Epithelial cell of esophagus (primary cell): ENCODE measurements at regions not wholly inside any gene's neighbourhood (a gene's known extent, or its start where the extent isn't known, plus 50 kb on each side); places are given as distances from the start of the nearest gene placed in this dataset.
A peak's percentile ranks its signal among the peaks of the same experiment; 100 is the strongest.

Source experiments
- DNase-seq: peaks from one replicate; pipeline ENCODE4 v3.0.0; 2010; ENCODE audit warnings: low read depth
- H3K4me3 ChIP-seq: 2 replicates; pipeline ENCODE4 v1.5.1; 2011; ENCODE audit warnings: mild to moderate bottlenecking, low read length, control low read depth
- CTCF ChIP-seq: IDR thresholded peaks from 2 replicates; pipeline ENCODE4 v1.5.1; 2011; ENCODE audit warnings: low read depth, mild to moderate bottlenecking, low read length, control low read depth, inconsistent platforms; ENCODE audit not compliant: insufficient read depth; ENCODE audit errors: missing control alignments

GRCh38 chr16:79363484-79363883, 237.1 kb downstream of the MAF start:
- DNase-seq: no peak
- no peak overlapping the region for H3K4me3 ChIP-seq
- no peak for TF ChIP-seq CTCF

- no peak overlapping the region for H3K4me3 ChIP-seq
- no peak for TF ChIP-seq CTCF
- DNase-seq: no peak
Measured at GRCh38 chr16:79363035-79363434, 237.5 kb downstream of the MAF start.

- TF ChIP-seq CTCF: no peak
- DNase-seq: no peak
- no peak overlapping the region for H3K4me3 ChIP-seq
Measured at GRCh38 chr16:79362300-79362970, 238.1 kb downstream of the MAF start.

- no peak for DNase-seq
- TF ChIP-seq CTCF: no peak
Measured at GRCh38 chr16:79361132-79361751, 239.3 kb downstream of the MAF start.

GRCh38 chr16:79360267-79360666, 240.3 kb downstream of the MAF start:
- DNase-seq: peak; percentile 56
- TF ChIP-seq CTCF: no peak
- H3K4me3 ChIP-seq: no peak overlapping the region

More at GRCh38 chr16:79361132-79361751, 239.3 kb downstream of the MAF start:
- H3K4me3 ChIP-seq: no peak overlapping the region

GRCh38 chr16:79359082-79359481, 241.5 kb downstream of the MAF start:
- no peak overlapping the region for H3K4me3 ChIP-seq
- DNase-seq: no peak
- no peak for TF ChIP-seq CTCF

- DNase-seq: no peak
- H3K4me3 ChIP-seq: no peak overlapping the region
- TF ChIP-seq CTCF: no peak
Measured at GRCh38 chr16:79358188-79358587, 242.3 kb downstream of the MAF start.
